Smooth muscle cell (in vitro differentiated cells): ENCODE measurements at regions not wholly inside any gene's neighbourhood (a gene's known extent, or its start where the extent isn't known, plus 50 kb on each side); places are given as distances from the start of the nearest gene placed in this dataset.

Experiments
- DNase-seq: peaks from one replicate; lab custom pipeline; 2025; ENCODE audit not compliant: unreplicated experiment; lab: John Stamatoyannopoulos, UW
- H2AFZ ChIP-seq: fragments of 200-600 bp; sonication (generic); 2 replicates; pipeline ENCODE4 v1.6.0; 2016; ENCODE audit warnings: antibody characterized with exemption, low read depth, mild to moderate bottlenecking
- H3F3A ChIP-seq: fragments of 200-600 bp; sonication (generic); 2 replicates; pipeline ENCODE4 v1.6.0; 2017; ENCODE audit warnings: antibody characterized with exemption, low read depth
- H3K27ac ChIP-seq: fragments of 200-600 bp; sonication (generic); 2 replicates; pipeline ENCODE4 v1.5.1; 2016; ENCODE audit warnings: low read depth, mild to moderate bottlenecking
- H3K27me3 ChIP-seq: fragments of 200-600 bp; sonication (generic); 2 replicates; pipeline ENCODE4 v1.6.1; 2016; ENCODE audit warnings: low read depth, mild to moderate bottlenecking
- H3K36me3 ChIP-seq: fragments of 200-600 bp; sonication (generic); 2 replicates; pipeline ENCODE4 v1.5.1; 2016; ENCODE audit warnings: low read depth
- H3K4me1 ChIP-seq: fragments of 200-600 bp; sonication (generic); 2 replicates; pipeline ENCODE4 v1.5.1; 2016; ENCODE audit warnings: low read depth
- H3K4me2 ChIP-seq: fragments of 200-600 bp; sonication (generic); 2 replicates; pipeline ENCODE4 v1.6.0; 2016; ENCODE audit warnings: mild to moderate bottlenecking
- H3K4me3 ChIP-seq: fragments of 200-600 bp; sonication (generic); 2 replicates; pipeline ENCODE4 v1.5.1; 2016; ENCODE audit warnings: mild to moderate bottlenecking
- H3K79me2 ChIP-seq: fragments of 200-600 bp; sonication (generic); 2 replicates; pipeline ENCODE4 v1.6.0; 2016; ENCODE audit warnings: low read depth, mild to moderate bottlenecking
- H3K9ac ChIP-seq: fragments of 200-600 bp; sonication (generic); 2 replicates; pipeline ENCODE4 v1.6.0; 2016; ENCODE audit warnings: low read depth
- H3K9me3 ChIP-seq: fragments of 200-600 bp; sonication (generic); replicated peaks from 2 replicates; pipeline ENCODE4 v1.5.1; 2016; ENCODE audit warnings: low read depth
- H4K20me1 ChIP-seq: fragments of 200-600 bp; sonication (generic); 2 replicates; pipeline ENCODE4 v1.6.0; 2016; ENCODE audit warnings: low read depth
- WGBS: methylation state at CpG from one replicate; pipeline ENCODE4 v1.1.7; 2016; ENCODE audit warnings: low lambda C conversion rate; 5-methylcytosine and 5-hydroxymethylcytosine counted together
- TF ChIP-seq, protein P1 (sequence below): fragments of 200-600 bp; sonication (generic); IDR thresholded peaks from 2 replicates; pipeline ENCODE4 v1.5.1; 2017; ENCODE audit warnings: borderline replicate concordance, mild to moderate bottlenecking, antibody characterized with exemption; ENCODE audit not compliant: insufficient read depth, poor library complexity, severe bottlenecking

DNA sequence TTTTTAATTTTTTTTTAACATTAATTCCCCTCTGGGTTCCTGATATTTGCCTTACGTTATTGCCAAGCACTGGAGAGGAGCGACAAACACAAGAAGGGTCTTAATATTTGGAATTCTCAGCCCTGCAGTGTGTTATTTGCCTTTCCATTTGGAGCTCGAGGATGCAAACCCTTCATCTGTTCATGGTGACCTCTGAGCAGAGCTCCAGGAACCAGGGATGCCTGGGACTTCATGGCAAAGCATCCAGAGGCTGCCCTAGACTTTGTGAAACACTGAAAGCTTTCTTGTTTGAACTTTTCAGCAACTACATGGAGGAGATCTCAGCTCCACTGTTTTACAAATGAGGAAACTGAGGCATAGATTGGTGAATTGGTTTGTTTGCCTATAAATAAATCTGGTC lies 254.2 kb downstream of the CBLN1 start:
- Histone ChIP-seq H3K4me3 (no peak overlapping the region), H2AFZ (no peak overlapping the region), H3K79me2 (no peaks in the 10 kb centered on the region), H3K4me2 (no peak overlapping the region), H4K20me1 (no peaks in the 10 kb centered on the region), H3K27me3 (no peaks in the 10 kb centered on the region), H3F3A (no peaks in the 10 kb centered on the region), H3K4me1 (no peaks in the 10 kb centered on the region), H3K27ac (no peak overlapping the region), H3K9ac (no peak overlapping the region), H3K36me3 (no peaks in the 10 kb centered on the region), H3K9me3 (no peaks in the 10 kb centered on the region)
- TF ChIP-seq, protein P1, sequence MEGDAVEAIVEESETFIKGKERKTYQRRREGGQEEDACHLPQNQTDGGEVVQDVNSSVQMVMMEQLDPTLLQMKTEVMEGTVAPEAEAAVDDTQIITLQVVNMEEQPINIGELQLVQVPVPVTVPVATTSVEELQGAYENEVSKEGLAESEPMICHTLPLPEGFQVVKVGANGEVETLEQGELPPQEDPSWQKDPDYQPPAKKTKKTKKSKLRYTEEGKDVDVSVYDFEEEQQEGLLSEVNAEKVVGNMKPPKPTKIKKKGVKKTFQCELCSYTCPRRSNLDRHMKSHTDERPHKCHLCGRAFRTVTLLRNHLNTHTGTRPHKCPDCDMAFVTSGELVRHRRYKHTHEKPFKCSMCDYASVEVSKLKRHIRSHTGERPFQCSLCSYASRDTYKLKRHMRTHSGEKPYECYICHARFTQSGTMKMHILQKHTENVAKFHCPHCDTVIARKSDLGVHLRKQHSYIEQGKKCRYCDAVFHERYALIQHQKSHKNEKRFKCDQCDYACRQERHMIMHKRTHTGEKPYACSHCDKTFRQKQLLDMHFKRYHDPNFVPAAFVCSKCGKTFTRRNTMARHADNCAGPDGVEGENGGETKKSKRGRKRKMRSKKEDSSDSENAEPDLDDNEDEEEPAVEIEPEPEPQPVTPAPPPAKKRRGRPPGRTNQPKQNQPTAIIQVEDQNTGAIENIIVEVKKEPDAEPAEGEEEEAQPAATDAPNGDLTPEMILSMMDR, result no peak
- WGBS, result 85% methylated on average over 3 of the region's 3 CpGs
- no peak for DNase-seq

DNA sequence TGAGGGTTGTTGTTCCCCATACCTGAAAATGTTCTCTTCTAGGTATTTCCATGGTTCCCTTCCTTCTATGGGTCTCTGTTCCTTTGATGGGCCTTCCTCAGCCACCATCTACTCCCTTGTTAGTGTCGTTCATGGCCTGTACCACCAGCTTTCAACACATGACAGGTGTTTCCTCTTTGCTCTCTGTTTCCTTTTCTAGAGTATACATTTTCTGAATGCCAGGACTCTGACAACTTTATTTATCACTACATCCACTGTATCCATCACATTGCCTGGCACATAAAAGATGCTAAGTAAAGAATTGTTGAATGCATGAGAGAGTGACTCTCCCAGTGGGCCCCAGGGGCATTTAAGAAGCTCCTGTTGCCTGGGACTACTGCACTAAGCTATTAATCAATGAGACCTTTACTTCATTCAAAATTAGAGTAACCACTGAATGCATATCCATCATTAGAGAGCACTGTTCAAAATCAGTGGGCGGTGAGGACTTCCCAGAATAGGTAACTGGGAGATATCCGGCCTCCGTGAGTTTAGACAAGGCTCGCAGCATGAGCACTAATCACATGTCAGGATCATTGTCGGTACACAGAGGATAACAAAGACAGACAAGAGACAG lies 255.0 kb downstream of the CBLN1 start:
- Histone ChIP-seq H3K4me3 (no peak overlapping the region), H3K27ac (no peak overlapping the region), H3K9me3 (no peaks in the 10 kb centered on the region), H3K36me3 (no peaks in the 10 kb centered on the region), H3K79me2 (no peaks in the 10 kb centered on the region), H3K4me1 (no peaks in the 10 kb centered on the region), H4K20me1 (no peaks in the 10 kb centered on the region), H2AFZ (no peak overlapping the region), H3K27me3 (no peaks in the 10 kb centered on the region), H3F3A (no peaks in the 10 kb centered on the region), H3K4me2 (no peak overlapping the region), H3K9ac (no peak overlapping the region)
- WGBS, result 91% methylated on average over 6 of the region's 6 CpGs
- TF ChIP-seq, protein P1, result no peak
- DNase-seq, result no peak

DNA sequence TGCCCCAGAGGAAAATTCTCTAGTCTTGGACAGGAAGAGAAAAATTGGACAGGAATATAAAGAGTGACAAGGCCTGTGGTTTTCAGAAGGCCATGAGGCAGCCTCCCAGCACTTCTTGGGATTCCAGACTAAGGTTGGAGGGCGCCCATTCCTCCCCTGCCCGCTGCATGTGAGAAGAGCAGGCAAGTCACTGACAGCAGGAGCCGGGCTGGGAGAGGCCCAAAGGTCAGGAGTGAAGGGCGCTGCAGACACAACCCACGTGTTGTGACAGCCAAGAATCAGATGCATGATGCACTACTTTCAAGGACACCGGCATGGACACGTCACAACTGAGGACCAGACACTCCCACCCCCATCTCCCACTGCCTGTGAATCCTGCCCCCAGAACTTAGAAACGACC lies 256.7 kb downstream of the CBLN1 start:
- H3K4me1 ChIP-seq, result no peaks in the 10 kb centered on the region
- H3K4me2 ChIP-seq, result no peak overlapping the region
- H3K36me3 ChIP-seq, result no peaks in the 10 kb centered on the region
- no peak overlapping the region for H3K27ac ChIP-seq
- TF ChIP-seq, protein P1, result no peak
- no peaks in the 10 kb centered on the region for H3F3A ChIP-seq
- no peak overlapping the region for H3K9ac ChIP-seq
- no peaks in the 10 kb centered on the region for H3K27me3 ChIP-seq
- no peaks in the 10 kb centered on the region for H3K9me3 ChIP-seq
- H3K79me2 ChIP-seq, result no peaks in the 10 kb centered on the region
- no peaks in the 10 kb centered on the region for H4K20me1 ChIP-seq
- H3K4me3 ChIP-seq, result no peak overlapping the region
- DNase-seq, result no peak
- 95% methylated on average over 8 of the region's 8 CpGs for WGBS
- H2AFZ ChIP-seq, result no peak overlapping the region

DNA sequence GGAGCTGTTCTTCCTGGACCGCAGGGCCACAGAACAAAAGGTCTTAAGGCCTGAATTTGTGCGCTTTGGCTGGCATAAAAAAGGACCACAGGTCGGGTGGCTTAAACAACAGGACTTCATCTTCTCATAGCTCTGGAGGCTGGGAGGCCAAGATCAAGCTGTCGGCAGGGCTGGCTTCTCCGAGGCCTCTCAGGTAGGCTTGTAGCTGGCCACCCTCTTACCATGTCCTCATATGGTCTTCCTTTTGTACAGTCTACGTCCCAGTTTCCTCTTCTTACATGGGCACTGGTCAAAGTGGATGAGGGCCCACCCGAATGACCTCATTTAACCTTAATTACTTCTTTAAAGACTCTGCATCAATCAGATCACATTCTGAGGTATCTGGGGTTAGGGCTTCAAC lies 257.6 kb downstream of the CBLN1 start:
- no peaks in the 10 kb centered on the region for H3K79me2 ChIP-seq
- no peak overlapping the region for H3K27ac ChIP-seq
- no peak overlapping the region for H3K4me3 ChIP-seq
- H3K4me1 ChIP-seq, result no peaks in the 10 kb centered on the region
- TF ChIP-seq, protein P1, result no peak
- WGBS, result 94% methylated on average over 7 of the region's 7 CpGs
- no peaks in the 10 kb centered on the region for H3K27me3 ChIP-seq
- H3K4me2 ChIP-seq, result no peak overlapping the region
- H3F3A ChIP-seq, result no peaks in the 10 kb centered on the region
- no peak overlapping the region for H2AFZ ChIP-seq
- no peaks in the 10 kb centered on the region for H4K20me1 ChIP-seq
- H3K9ac ChIP-seq, result no peak overlapping the region
- no peaks in the 10 kb centered on the region for H3K36me3 ChIP-seq
- H3K9me3 ChIP-seq, result no peaks in the 10 kb centered on the region
- DNase-seq, result no peak
